IMR-90 (cell line): ENCODE measurements at regions not wholly inside any gene's neighbourhood (a gene's known extent, or its start where the extent isn't known, plus 50 kb on each side); places are given as distances from the start of the nearest gene placed in this dataset.

Experiments used
- ATAC-seq: fragments of 200-7000 bp; cut with Tn5 transposase; 2 replicates; pipeline ENCODE4 v1.9.1; 2020; ENCODE audit warnings: low read depth, mild to moderate bottlenecking, moderate library complexity
- BruUV-seq: library from RNA; stranded (reverse); fragments of 400-500 nt; replicated peaks from 2 replicates; lab custom pipeline; 2021; lab: Mats Ljungman, UMichigan
- CTCF ChIA-PET: fragments of 300-600 bp; formaldehyde crosslinking; extraction: SDS; loops from one replicate; lab custom pipeline; 2021; ENCODE audit warnings: antibody characterized with exemption; lab: Yijun Ruan, JAX
- POLR2A ChIA-PET: fragments of 300-600 bp; sonication (Branson Sonifier 250); formaldehyde crosslinking; loops from one replicate; lab custom pipeline; 2022; ENCODE audit warnings: antibody characterized with exemption; ENCODE audit not compliant: unreplicated experiment; lab: Charles Lee
- DNase-seq: peaks from one replicate; pipeline ENCODE4 v3.0.0; 2013
- H2AFZ ChIP-seq: replicated peaks from 2 replicates; pipeline ENCODE3; 2013; ENCODE audit warnings: low read length, mild to moderate bottlenecking; ENCODE audit not compliant: poor library complexity
- H2AK5ac ChIP-seq: 2 replicates; pipeline ENCODE4 v1.6.1; 2013; ENCODE audit warnings: low read depth, low read length, inconsistent platforms
- H2AK9ac ChIP-seq: replicated peaks from 2 replicates; pipeline ENCODE3; 2013; ENCODE audit warnings: mild to moderate bottlenecking, low read depth, low read length, moderate library complexity; ENCODE audit not compliant: poor library complexity
- H2BK120ac ChIP-seq: 2 replicates; pipeline ENCODE4 v1.6.1; 2013; ENCODE audit warnings: low read depth, low read length, inconsistent platforms
- H2BK15ac ChIP-seq: 3 replicates; pipeline ENCODE4 v1.6.1; 2013; ENCODE audit warnings: low read depth, low read length, inconsistent platforms
- H2BK20ac ChIP-seq: 2 replicates; pipeline ENCODE4 v1.6.1; 2013; ENCODE audit warnings: low read depth, mild to moderate bottlenecking, inconsistent platforms, low read length, moderate library complexity
- H2BK5ac ChIP-seq: 2 replicates; pipeline ENCODE4 v1.6.1; 2013; ENCODE audit warnings: mild to moderate bottlenecking, low read depth, low read length, inconsistent platforms; ENCODE audit not compliant: poor library complexity, severe bottlenecking
- H3K14ac ChIP-seq: replicated peaks from 2 replicates; pipeline ENCODE4 v1.6.1; 2013; ENCODE audit warnings: low read depth, low read length, inconsistent platforms
- H3K18ac ChIP-seq: 2 replicates; pipeline ENCODE4 v1.6.1; 2013; ENCODE audit warnings: low read depth, low read length, control low read depth
- H3K23ac ChIP-seq: 2 replicates; pipeline ENCODE4 v1.6.1; 2013; ENCODE audit warnings: low read depth, low read length, inconsistent platforms
- H3K27ac ChIP-seq: 2 replicates; pipeline ENCODE4 v1.5.1; 2013; ENCODE audit warnings: mild to moderate bottlenecking, control low read depth, low read length; ENCODE audit not compliant: insufficient read depth
- H3K27me3 ChIP-seq: 2 replicates; pipeline ENCODE4 v1.6.1; 2013; ENCODE audit warnings: low read length; ENCODE audit not compliant: control insufficient read depth, insufficient read depth
- H3K36me3 ChIP-seq: 2 replicates; pipeline ENCODE4 v1.6.1; 2013; ENCODE audit warnings: low read length, mixed read lengths; ENCODE audit not compliant: control insufficient read depth, insufficient read depth
- H3K4ac ChIP-seq: 2 replicates; pipeline ENCODE4 v1.6.1; 2013; ENCODE audit warnings: low read depth, low read length, inconsistent platforms
- H3K4me1 ChIP-seq: 2 replicates; pipeline ENCODE4 v1.6.1; 2013; ENCODE audit warnings: low read length, mixed read lengths; ENCODE audit not compliant: control insufficient read depth, insufficient read depth
- H3K4me2 ChIP-seq: 2 replicates; pipeline ENCODE4 v1.6.1; 2013; ENCODE audit warnings: low read depth, mild to moderate bottlenecking, control low read depth, low read length, moderate library complexity
- H3K4me3 ChIP-seq: 2 replicates; pipeline ENCODE4 v1.5.1; 2013; ENCODE audit warnings: low read depth, mild to moderate bottlenecking, control low read depth, low read length, moderate library complexity; ENCODE audit not compliant: insufficient read depth
- H3K56ac ChIP-seq: 2 replicates; pipeline ENCODE4 v1.6.1; 2013; ENCODE audit warnings: low read length, inconsistent platforms; ENCODE audit not compliant: insufficient read depth; ENCODE audit errors: extremely low read depth
- H3K79me1 ChIP-seq, 2 experiments: 2 replicates each; pipeline ENCODE4 v1.6.1; 2013; ENCODE audit warnings: low read length in 2 of 2, inconsistent platforms in 1 of 2, low read depth in 1 of 2
- H3K9ac ChIP-seq: 2 replicates; pipeline ENCODE4 v1.6.1; 2013; ENCODE audit warnings: low read depth, low read length, control low read depth
- H3K9me1 ChIP-seq: 2 replicates; pipeline ENCODE4 v1.6.1; 2013; ENCODE audit warnings: low read length, inconsistent platforms; ENCODE audit not compliant: insufficient read depth
- H3K9me3 ChIP-seq: 2 replicates; pipeline ENCODE4 v1.6.1; 2013; ENCODE audit warnings: low read length; ENCODE audit not compliant: control insufficient read depth, insufficient read depth
- H4K20me1 ChIP-seq: 2 replicates; pipeline ENCODE4 v1.6.1; 2013; ENCODE audit warnings: low read length, inconsistent platforms; ENCODE audit not compliant: insufficient read depth
- H4K5ac ChIP-seq: 2 replicates; pipeline ENCODE4 v1.6.1; 2013; ENCODE audit warnings: mild to moderate bottlenecking, low read depth, low read length, control low read depth
- H4K8ac ChIP-seq, 2 experiments: 2 replicates each; pipeline ENCODE4 v1.6.1; 2013; ENCODE audit warnings: low read depth in 2 of 2, low read length in 2 of 2, control low read depth in 1 of 2, inconsistent platforms in 1 of 2
- H4K91ac ChIP-seq: 2 replicates; pipeline ENCODE4 v1.6.1; 2013; ENCODE audit warnings: low read depth, low read length, inconsistent platforms; ENCODE audit not compliant: insufficient read depth
- FOS ChIP-seq: fragments of 150-350 bp; IDR thresholded peaks from 2 replicates; pipeline ENCODE4 v1.6.1; 2016; ENCODE audit warnings: low read depth, low read length
- SMC3 ChIP-seq: fragments of 150-350 bp; IDR thresholded peaks from 2 replicates; pipeline ENCODE4 v1.6.1; 2016; ENCODE audit warnings: low read depth, mild to moderate bottlenecking, antibody characterized with exemption, low read length, moderate library complexity
- WGBS, 2 experiments: methylation state at CpG; one replicate each; pipeline versions ENCODE4 v1.1.5 to v1.1.7; 2013; ENCODE audit warnings: missing lambda C conversion rate in 2 of 2; ENCODE audit not compliant: insufficient read length in 1 of 2; ENCODE audit errors: extremely low coverage in 2 of 2; 5-methylcytosine and 5-hydroxymethylcytosine counted together
- dilution Hi-C: fragments of 300-500 bp; cut with HindIII; formaldehyde crosslinking; loops from one replicate; pipeline ENCODE4 v1.14.3; 2018; ENCODE audit warnings: low sequenced_read_pairs; ENCODE audit not compliant: unreplicated experiment
- in situ Hi-C: fragments of 300-500 bp; cut with MboI; formaldehyde crosslinking; loops from 3 replicates; pipeline ENCODE4 v1.14.3; 2019; ENCODE audit warnings: low sequenced_read_pairs, inconsistent platforms, mixed read lengths
- intact Hi-C: fragments of 100-400 bp; cut with micrococcal nuclease; formaldehyde crosslinking; loops from 2 replicates; pipeline ENCODE4 v1.10.0; 2022

DNA sequence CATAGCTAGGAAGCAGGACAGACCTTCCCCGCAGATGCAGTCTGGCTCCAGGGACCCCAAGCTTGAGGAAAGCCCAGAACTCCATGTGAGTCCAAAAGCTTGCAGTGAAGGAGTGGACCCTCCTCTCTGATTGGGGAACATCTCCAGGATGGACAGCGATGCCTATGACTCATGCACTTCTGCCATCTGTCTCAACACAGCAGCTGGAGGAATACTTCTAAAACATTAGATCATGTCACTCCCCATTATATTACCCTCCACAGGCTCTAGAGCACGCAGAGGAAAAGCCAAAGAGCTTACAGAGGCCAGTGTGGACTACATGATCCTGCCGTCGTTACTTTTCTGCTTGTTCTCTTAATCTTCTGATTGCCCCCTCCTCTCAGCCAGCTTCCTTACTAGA lies 605.7 kb downstream of the INSC start:
- 0 out of 2 replicates have a peak overlapping the region, but pooled peaks have one; percentile 22 for H4K5ac ChIP-seq

More for the DNA sequence above, 605.7 kb downstream of the INSC start:
- Histone ChIP-seq H3K23ac (peak overlapping the region; percentile 69; the same call in 1 of the 2 replicates), H3K27ac (peak overlapping the region; percentile 39; the same call in 1 of the 2 replicates), H2BK15ac (peak overlapping the region; percentile 49; the same call in 1 of the 3 replicates), H3K27me3 (no peaks in the 10 kb centered on the region; the same call in 1 of the 2 replicates), H3K9ac (no peak overlapping the region), H3K18ac (peak overlapping the region; percentile 48), H3K79me1 (no peaks in the 10 kb centered on the region), H2AK5ac (peak overlapping the region; percentile 38), H3K4me2 (no peak overlapping the region; the same call in 1 of the 2 replicates), H3K4ac (peak overlapping the region; percentile 83), H4K20me1 (no peaks in the 10 kb centered on the region), H2AK9ac (no peak overlapping the region), H3K9me3 (no peaks in the 10 kb centered on the region), H2AFZ (peak overlapping the region; percentile 77), H3K9me1 (peaks cover 5% of the 10 kb centered on the region; the same call in 1 of the 2 replicates), H3K4me3 (no peak overlapping the region), H4K8ac (peak overlapping the region in 1 of 2 experiments; percentile 10; a peak in 1 of 4 replicates), H4K91ac (peak overlapping the region; percentile 65), H2BK120ac (peak overlapping the region; percentile 89), H3K56ac (peak overlapping the region; percentile 0; the same call in 1 of the 2 replicates), H3K36me3 (no peaks in the 10 kb centered on the region), H3K4me1 (peaks cover 14% of the 10 kb centered on the region), H2BK5ac (no peak overlapping the region), H3K14ac (peak overlapping the region; percentile 71), H2BK20ac (peak overlapping the region; percentile 81)
- POLR2A ChIA-PET = interaction anchor here (1.6 to 2.2 kb wide), 2 partner anchors 29 to 70 kb away, joined by 4 to 7 read pairs; no protein-coding TSS in a partner anchor
- BruUV-seq = no TSS peak
- 20% methylated on average over 1 of the region's 5 CpGs; no CpG with 5 or more reads in 1 of the 2 experiments for WGBS, 2 experiments
- in situ Hi-C loops = no loop called here
- dilution Hi-C loops = no loop called here
- intact Hi-C loops = no loop called here
- TF ChIP-seq SMC3 = no peak
- TF ChIP-seq FOS = peak; percentile 47; the same call in 1 of the 2 replicates
- ATAC-seq = peak; percentile 52
- CTCF ChIA-PET = interaction anchor here (1.1 to 1.2 kb wide), 2 partner anchors 16 to 102 kb away, joined by 3 to 4 read pairs; no protein-coding TSS in a partner anchor
- DNase-seq = peak; percentile 68
